ENCODE measurements at regions not wholly inside any gene's neighbourhood (a gene's known extent, or its start where the extent isn't known, plus 50 kb on each side); places are given as distances from the start of the nearest gene placed in this dataset.

DNA sequence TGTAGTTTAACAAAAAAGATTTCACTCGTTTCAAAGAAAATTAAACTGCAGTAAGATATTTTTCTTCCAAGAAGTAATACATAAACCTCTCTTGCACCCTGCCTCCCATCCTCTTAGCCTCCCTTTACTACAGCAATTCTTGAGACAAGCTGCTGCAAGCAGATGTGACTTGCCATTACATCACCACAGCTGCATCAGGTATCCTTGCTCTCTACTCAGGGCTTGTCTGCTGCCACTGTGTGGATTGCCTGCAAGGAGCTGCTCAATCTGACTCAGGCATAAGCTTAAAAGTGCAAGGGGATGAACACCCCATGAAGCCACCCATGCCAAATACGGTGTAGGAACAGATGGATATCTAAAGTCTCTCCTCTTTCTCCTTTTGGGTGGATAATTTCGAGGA, 609.9 kb downstream of the DNAJB9 start:
- no peak for DNase-seq (ENCODE audit: low read depth)
- TF ChIP-seq CTCF (conservative IDR thresholded peaks at IDR 0.05; ENCODE audit: low read depth, low read length) = no peak
- no peak overlapping the region for H3K4me3 ChIP-seq (ENCODE audit: low read depth, low read length)

- no peak for DNase-seq (ENCODE audit: low read depth)
- H3K4me3 ChIP-seq (ENCODE audit: low read depth, low read length) = no peak overlapping the region
- no peak for TF ChIP-seq CTCF (conservative IDR thresholded peaks at IDR 0.05; ENCODE audit: low read depth, low read length)
Observed at GRCh38 chr7:109190766-109191398, 621.2 kb downstream of the DNAJB9 start.

GRCh38 chr7:109206196-109206595, 636.5 kb downstream of the DNAJB9 start:
- no peak for TF ChIP-seq CTCF (conservative IDR thresholded peaks at IDR 0.05; ENCODE audit: low read depth, low read length)
- DNase-seq (ENCODE audit: low read depth) = no peak
- no peak overlapping the region for H3K4me3 ChIP-seq (ENCODE audit: low read depth, low read length)

- no peak overlapping the region for H3K4me3 ChIP-seq (ENCODE audit: low read depth, low read length)
- DNase-seq (ENCODE audit: low read depth) = no peak
- TF ChIP-seq CTCF (conservative IDR thresholded peaks at IDR 0.05; ENCODE audit: low read depth, low read length) = no peak
Observed at GRCh38 chr7:109213081-109213480, 643.4 kb downstream of the DNAJB9 start.

DNA sequence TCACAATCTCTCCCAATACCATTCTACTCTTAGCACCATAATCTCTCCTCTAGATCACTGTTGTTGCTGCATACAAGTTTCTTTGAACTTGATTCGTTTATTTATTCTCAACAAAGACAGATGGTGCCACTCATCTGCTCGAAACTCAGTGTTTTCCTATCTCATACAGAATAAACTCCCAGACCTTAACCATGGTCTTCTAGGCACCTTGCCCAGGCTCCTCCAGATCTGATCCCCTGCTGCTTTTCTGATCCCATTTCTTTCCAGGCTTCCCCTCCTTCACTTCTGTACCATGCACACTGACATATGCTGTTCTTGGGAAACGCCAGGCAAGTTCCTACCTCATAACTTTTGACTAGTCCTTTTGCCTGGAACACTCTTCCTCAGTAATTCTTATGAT, 645.7 kb downstream of the DNAJB9 start:
- no peak overlapping the region for H3K4me3 ChIP-seq (ENCODE audit: low read depth, low read length)
- DNase-seq (ENCODE audit: low read depth) = no peak
- TF ChIP-seq CTCF (conservative IDR thresholded peaks at IDR 0.05; ENCODE audit: low read depth, low read length) = no peak

DNA sequence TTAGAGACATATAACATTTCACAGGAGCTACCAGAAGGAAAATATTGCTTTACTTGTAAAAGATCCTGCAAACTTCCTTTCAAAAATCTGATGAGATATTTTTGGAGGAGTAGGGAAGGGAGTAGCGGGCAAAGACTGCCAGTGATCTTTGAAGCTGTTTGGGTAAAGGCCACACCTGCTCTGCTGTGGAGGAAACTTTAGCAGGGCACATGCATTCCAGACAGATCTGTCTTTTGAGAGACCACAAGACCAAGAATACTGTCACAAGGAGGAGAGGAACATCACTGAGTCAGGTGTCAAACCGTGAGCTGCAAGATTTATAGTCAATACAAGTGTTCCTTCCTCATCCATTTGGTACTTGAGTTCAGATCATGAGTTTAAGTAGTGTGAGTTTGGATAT, 654.4 kb downstream of the DNAJB9 start:
- no peak overlapping the region for H3K4me3 ChIP-seq (ENCODE audit: low read depth, low read length)
- TF ChIP-seq CTCF (conservative IDR thresholded peaks at IDR 0.05; ENCODE audit: low read depth, low read length) = no peak
- no peak for DNase-seq (ENCODE audit: low read depth)

DNA sequence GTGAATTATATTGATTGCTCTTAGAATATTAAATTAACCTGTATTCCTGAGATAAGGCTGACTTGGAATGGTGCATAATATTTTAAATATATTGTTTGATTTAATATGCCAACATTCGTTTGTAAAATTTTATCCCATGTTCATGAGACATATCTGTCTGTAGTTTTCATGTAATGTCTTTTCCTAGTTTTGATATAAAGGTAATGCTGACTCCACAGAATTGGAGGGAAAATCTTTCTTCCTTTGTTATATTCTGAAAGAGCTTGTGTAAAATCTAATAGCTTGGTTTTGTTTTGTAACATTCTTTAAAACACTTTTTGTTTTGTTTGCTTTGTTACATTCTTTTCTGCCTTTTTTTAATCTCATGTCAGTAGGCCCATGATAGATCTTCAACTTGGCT, 657.0 kb downstream of the DNAJB9 start:
- H3K4me3 ChIP-seq (ENCODE audit: low read depth, low read length) = no peak overlapping the region
- no peak for DNase-seq (ENCODE audit: low read depth)
- no peak for TF ChIP-seq CTCF (conservative IDR thresholded peaks at IDR 0.05; ENCODE audit: low read depth, low read length)
